ENCODE measurements at regions not wholly inside any gene's neighbourhood (a gene's known extent, or its start where the extent isn't known, plus 50 kb on each side); places are given as distances from the start of the nearest gene placed in this dataset.

DNA sequence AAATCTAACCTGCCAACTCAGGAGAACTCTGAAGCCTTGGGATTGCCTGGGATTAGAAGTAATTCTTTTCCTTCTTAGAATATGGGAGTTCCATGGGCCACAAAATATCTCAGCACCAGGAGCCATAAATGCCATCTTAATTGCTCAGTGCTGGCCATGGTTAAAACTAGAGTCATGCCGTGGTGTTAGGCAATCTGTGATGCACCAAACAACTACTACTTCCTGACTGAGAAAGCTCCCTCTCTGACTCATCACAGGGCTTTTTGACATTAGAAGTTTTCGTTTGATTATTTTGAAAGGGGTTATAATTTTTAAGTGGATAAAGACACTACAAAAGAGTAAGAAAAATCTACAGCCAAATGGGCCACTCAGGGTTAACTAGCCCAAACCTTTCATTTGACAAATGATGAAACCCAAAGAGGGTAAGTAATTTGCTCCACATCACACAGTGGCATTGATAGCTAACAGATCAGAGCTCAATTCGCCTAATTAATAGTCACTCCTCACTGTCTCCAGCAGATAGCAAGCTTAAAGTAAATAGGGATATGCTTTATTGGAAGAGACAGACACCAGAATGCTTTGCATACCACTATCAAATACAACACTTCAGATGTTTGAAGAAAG, 377.3 kb downstream of the EMP1 start:
- peak overlapping the region; percentile 93 for H3K27ac ChIP-seq (ENCODE audit: low read depth, low read length)
- no peaks in the 10 kb centered on the region for H3K79me2 ChIP-seq (ENCODE audit: insufficient read depth, low read length)
- DNase-seq (ENCODE audit: low read depth, low spot score) (peak; percentile 87), ATAC-seq (peak; percentile 69)
- intact Hi-C loops (cut with micrococcal nuclease): no loop called here
- peak overlapping the region; percentile 24 for H3K9ac ChIP-seq (ENCODE audit: low read length)
- H3K9me3 ChIP-seq (ENCODE audit: control insufficient read depth in 1 of 2, insufficient read depth in 1 of 2, low read depth in 1 of 2, low read length in 2 of 2): no peaks in the 10 kb centered on the region
- peak overlapping the region; percentile 44 for H3K4me2 ChIP-seq (ENCODE audit: low read length)
- BruUV-seq (replicated peaks): no TSS peak
- ChIA-PET POLR2A (interaction anchor here (0.8 to 1.4 kb wide), 4 partner anchors 9 to 39 kb away, joined by 3 to 4 read pairs (median 4); no protein-coding TSS in a partner anchor), CTCF (interaction anchor here (1.2 to 2.9 kb wide), 4 partner anchors 16 to 408 kb away, joined by 3 to 18 read pairs (median 5); partner anchors contain the start of gene GRIN2B), RAD21 (ENCODE audit: low non-redundant PET in 1 of 2, low total read pairs in 2 of 2, uncharacterized antibody in 2 of 2, unreplicated experiment in 2 of 2) (no interaction called here)
- H4K20me1 ChIP-seq (ENCODE audit: insufficient read depth): no peaks in the 10 kb centered on the region
- H3K9me2 ChIP-seq (ENCODE audit: insufficient read depth): no peaks in the 10 kb centered on the region
- H3K4me1 ChIP-seq (ENCODE audit: control insufficient read depth in 1 of 2, insufficient read depth in 2 of 2, low read length in 2 of 2): peaks cover 68 to 70% of the 10 kb centered on the region in 2 experiments
- no peak overlapping the region for H3K4me3 ChIP-seq (replicated peaks in 1 of 2; ENCODE audit: low read depth in 1 of 2, low read length in 2 of 2)
- no peaks in the 10 kb centered on the region for H3K36me3 ChIP-seq (ENCODE audit: control insufficient read depth in 1 of 2, insufficient read depth in 2 of 2, low read length in 2 of 2)
- H3K27me3 ChIP-seq (ENCODE audit: insufficient read depth, low read length): no peaks in the 10 kb centered on the region
- H2AFZ ChIP-seq (ENCODE audit: low read depth, low read length, poor library complexity, severe bottlenecking): no peak overlapping the region
- TF ChIP-seq, protein P1, sequence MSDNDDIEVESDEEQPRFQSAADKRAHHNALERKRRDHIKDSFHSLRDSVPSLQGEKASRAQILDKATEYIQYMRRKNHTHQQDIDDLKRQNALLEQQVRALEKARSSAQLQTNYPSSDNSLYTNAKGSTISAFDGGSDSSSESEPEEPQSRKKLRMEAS (IDR thresholded peaks at IDR 0.05): peak; percentile 62; the same call in 1 of the 2 replicates
- TF ChIP-seq EGR1 (IDR thresholded peaks at IDR 0.05; ENCODE audit: low read depth): no peak
- peak; percentile 77 for TF ChIP-seq CBX3 (IDR thresholded peaks at IDR 0.05; ENCODE audit: low read depth)
- TF ChIP-seq ELF1 (IDR thresholded peaks at IDR 0.05; ENCODE audit: borderline replicate concordance, low read depth): peak; percentile 37; the same call in 1 of the 2 replicates
- TF ChIP-seq POLR2AphosphoS5 (IDR thresholded peaks at IDR 0.05; ENCODE audit: low read depth, low read length): peak; percentile 45; the same call in 1 of the 2 replicates
- TF ChIP-seq, protein P2, sequence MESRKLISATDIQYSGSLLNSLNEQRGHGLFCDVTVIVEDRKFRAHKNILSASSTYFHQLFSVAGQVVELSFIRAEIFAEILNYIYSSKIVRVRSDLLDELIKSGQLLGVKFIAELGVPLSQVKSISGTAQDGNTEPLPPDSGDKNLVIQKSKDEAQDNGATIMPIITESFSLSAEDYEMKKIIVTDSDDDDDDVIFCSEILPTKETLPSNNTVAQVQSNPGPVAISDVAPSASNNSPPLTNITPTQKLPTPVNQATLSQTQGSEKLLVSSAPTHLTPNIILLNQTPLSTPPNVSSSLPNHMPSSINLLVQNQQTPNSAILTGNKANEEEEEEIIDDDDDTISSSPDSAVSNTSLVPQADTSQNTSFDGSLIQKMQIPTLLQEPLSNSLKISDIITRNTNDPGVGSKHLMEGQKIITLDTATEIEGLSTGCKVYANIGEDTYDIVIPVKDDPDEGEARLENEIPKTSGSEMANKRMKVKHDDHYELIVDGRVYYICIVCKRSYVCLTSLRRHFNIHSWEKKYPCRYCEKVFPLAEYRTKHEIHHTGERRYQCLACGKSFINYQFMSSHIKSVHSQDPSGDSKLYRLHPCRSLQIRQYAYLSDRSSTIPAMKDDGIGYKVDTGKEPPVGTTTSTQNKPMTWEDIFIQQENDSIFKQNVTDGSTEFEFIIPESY (IDR thresholded peaks at IDR 0.05; ENCODE audit: extremely low read depth, insufficient replicate concordance, low read length): no peak
- TF ChIP-seq EZH2phosphoT487 (IDR thresholded peaks at IDR 0.05; ENCODE audit: borderline replicate concordance): no peak
- TF ChIP-seq ZNF274 (IDR thresholded peaks at IDR 0.05; ENCODE audit: low read depth, low read length): no peak
- TF ChIP-seq, protein P3, sequence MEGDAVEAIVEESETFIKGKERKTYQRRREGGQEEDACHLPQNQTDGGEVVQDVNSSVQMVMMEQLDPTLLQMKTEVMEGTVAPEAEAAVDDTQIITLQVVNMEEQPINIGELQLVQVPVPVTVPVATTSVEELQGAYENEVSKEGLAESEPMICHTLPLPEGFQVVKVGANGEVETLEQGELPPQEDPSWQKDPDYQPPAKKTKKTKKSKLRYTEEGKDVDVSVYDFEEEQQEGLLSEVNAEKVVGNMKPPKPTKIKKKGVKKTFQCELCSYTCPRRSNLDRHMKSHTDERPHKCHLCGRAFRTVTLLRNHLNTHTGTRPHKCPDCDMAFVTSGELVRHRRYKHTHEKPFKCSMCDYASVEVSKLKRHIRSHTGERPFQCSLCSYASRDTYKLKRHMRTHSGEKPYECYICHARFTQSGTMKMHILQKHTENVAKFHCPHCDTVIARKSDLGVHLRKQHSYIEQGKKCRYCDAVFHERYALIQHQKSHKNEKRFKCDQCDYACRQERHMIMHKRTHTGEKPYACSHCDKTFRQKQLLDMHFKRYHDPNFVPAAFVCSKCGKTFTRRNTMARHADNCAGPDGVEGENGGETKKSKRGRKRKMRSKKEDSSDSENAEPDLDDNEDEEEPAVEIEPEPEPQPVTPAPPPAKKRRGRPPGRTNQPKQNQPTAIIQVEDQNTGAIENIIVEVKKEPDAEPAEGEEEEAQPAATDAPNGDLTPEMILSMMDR (IDR thresholded peaks at IDR 0.05 in 2 of 3, conservative IDR thresholded peaks at IDR 0.05 in 1 of 3; ENCODE audit: borderline replicate concordance in 1 of 3, insufficient read depth in 1 of 3, low read depth in 2 of 3, low read length in 2 of 3): no peak
- TF ChIP-seq FOSL1 (IDR thresholded peaks at IDR 0.05; ENCODE audit: low read depth): peak; percentile 92
- no peak for TF ChIP-seq TCF7L2 (IDR thresholded peaks at IDR 0.05; ENCODE audit: borderline replicate concordance, extremely low read depth, insufficient read depth, insufficient read length)
- TF ChIP-seq EZH2 (IDR thresholded peaks at IDR 0.05): no peak
- TF ChIP-seq, protein P4, sequence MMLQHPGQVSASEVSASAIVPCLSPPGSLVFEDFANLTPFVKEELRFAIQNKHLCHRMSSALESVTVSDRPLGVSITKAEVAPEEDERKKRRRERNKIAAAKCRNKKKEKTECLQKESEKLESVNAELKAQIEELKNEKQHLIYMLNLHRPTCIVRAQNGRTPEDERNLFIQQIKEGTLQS (IDR thresholded peaks at IDR 0.05): peak; percentile 49; the same call in 1 of the 2 replicates
- peak; percentile 47 for TF ChIP-seq SRF (IDR thresholded peaks at IDR 0.05; ENCODE audit: low read depth)
- TF ChIP-seq, protein P5, sequence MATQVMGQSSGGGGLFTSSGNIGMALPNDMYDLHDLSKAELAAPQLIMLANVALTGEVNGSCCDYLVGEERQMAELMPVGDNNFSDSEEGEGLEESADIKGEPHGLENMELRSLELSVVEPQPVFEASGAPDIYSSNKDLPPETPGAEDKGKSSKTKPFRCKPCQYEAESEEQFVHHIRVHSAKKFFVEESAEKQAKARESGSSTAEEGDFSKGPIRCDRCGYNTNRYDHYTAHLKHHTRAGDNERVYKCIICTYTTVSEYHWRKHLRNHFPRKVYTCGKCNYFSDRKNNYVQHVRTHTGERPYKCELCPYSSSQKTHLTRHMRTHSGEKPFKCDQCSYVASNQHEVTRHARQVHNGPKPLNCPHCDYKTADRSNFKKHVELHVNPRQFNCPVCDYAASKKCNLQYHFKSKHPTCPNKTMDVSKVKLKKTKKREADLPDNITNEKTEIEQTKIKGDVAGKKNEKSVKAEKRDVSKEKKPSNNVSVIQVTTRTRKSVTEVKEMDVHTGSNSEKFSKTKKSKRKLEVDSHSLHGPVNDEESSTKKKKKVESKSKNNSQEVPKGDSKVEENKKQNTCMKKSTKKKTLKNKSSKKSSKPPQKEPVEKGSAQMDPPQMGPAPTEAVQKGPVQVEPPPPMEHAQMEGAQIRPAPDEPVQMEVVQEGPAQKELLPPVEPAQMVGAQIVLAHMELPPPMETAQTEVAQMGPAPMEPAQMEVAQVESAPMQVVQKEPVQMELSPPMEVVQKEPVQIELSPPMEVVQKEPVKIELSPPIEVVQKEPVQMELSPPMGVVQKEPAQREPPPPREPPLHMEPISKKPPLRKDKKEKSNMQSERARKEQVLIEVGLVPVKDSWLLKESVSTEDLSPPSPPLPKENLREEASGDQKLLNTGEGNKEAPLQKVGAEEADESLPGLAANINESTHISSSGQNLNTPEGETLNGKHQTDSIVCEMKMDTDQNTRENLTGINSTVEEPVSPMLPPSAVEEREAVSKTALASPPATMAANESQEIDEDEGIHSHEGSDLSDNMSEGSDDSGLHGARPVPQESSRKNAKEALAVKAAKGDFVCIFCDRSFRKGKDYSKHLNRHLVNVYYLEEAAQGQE (IDR thresholded peaks at IDR 0.05; ENCODE audit: low read depth): no peak
- TF ChIP-seq SP1 (IDR thresholded peaks at IDR 0.05; ENCODE audit: low read depth): peak; percentile 94
- peak; percentile 86 for TF ChIP-seq SIN3A (IDR thresholded peaks at IDR 0.05; ENCODE audit: low read depth)
- no peak for TF ChIP-seq POLR2A (IDR thresholded peaks at IDR 0.05; ENCODE audit: borderline replicate concordance, extremely low read depth, insufficient read depth, insufficient read length)
- TF ChIP-seq ZFX (IDR thresholded peaks at IDR 0.05): no peak
- peak; percentile 18 for TF ChIP-seq RAD21 (IDR thresholded peaks at IDR 0.05; ENCODE audit: low read depth)

Measured in HCT116 (cell line).